H9 (cell line): ENCODE measurements at regions not wholly inside any gene's neighbourhood (a gene's known extent, or its start where the extent isn't known, plus 50 kb on each side); places are given as distances from the start of the nearest gene placed in this dataset.

Source experiments
- DNase-seq: peaks from one replicate; pipeline ENCODE4 v3.0.0-alpha.2; 2017
- H2AFZ ChIP-seq: one replicate; pipeline ENCODE4 v1.6.1; 2013; ENCODE audit warnings: mild to moderate bottlenecking, low read length, control low read depth, moderate library complexity
- H2AK5ac ChIP-seq: 2 replicates; pipeline ENCODE4 v1.6.1; 2013; ENCODE audit warnings: low read length, control low read depth, mixed read lengths; ENCODE audit not compliant: insufficient read length
- H2BK120ac ChIP-seq: one replicate; pipeline ENCODE4 v1.6.1; 2013; ENCODE audit warnings: low read depth, mild to moderate bottlenecking, low read length, control low read depth, inconsistent platforms; ENCODE audit not compliant: poor library complexity, severe bottlenecking
- H2BK12ac ChIP-seq: 2 replicates; pipeline ENCODE4 v1.6.1; 2013; ENCODE audit warnings: low read length, control low read depth, mixed read lengths, low read depth; ENCODE audit not compliant: insufficient read length
- H2BK15ac ChIP-seq: 2 replicates; pipeline ENCODE4 v1.6.1; 2013; ENCODE audit warnings: low read depth, low read length, control low read depth
- H2BK20ac ChIP-seq: one replicate; pipeline ENCODE4 v1.6.1; 2013; ENCODE audit warnings: low read depth, mild to moderate bottlenecking, low read length, control low read depth, inconsistent platforms; ENCODE audit not compliant: poor library complexity, severe bottlenecking
- H2BK5ac ChIP-seq: 2 replicates; pipeline ENCODE4 v1.6.1; 2013; ENCODE audit warnings: low read length, control low read depth, mixed read lengths; ENCODE audit not compliant: insufficient read length
- H3K14ac ChIP-seq: 2 replicates; pipeline ENCODE4 v1.6.1; 2013; ENCODE audit warnings: low read length, control low read depth; ENCODE audit not compliant: insufficient read depth
- H3K18ac ChIP-seq: 2 replicates; pipeline ENCODE4 v1.6.1; 2013; ENCODE audit warnings: low read depth, mild to moderate bottlenecking, mixed read lengths, low read length, control low read depth; ENCODE audit not compliant: insufficient read length
- H3K23ac ChIP-seq: 2 replicates; pipeline ENCODE4 v1.6.1; 2013; ENCODE audit warnings: low read length, control low read depth, mixed read lengths, low read depth; ENCODE audit not compliant: insufficient read length
- H3K23me2 ChIP-seq: 2 replicates; pipeline ENCODE4 v1.6.1; 2013; ENCODE audit warnings: low read depth, mild to moderate bottlenecking, mixed read lengths, low read length, control low read depth; ENCODE audit not compliant: insufficient read length, poor library complexity, severe bottlenecking
- H3K27ac ChIP-seq: 2 replicates; pipeline ENCODE4 v1.5.1; 2013; ENCODE audit warnings: low read length, control low read depth, mixed read lengths, low read depth; ENCODE audit not compliant: insufficient read length
- H3K27me3 ChIP-seq: 2 replicates; pipeline ENCODE4 v1.6.1; 2013; ENCODE audit warnings: low read length, control low read depth, inconsistent platforms; ENCODE audit not compliant: insufficient read depth
- H3K4ac ChIP-seq: 2 replicates; pipeline ENCODE4 v1.6.1; 2013; ENCODE audit warnings: low read depth, mild to moderate bottlenecking, control low read depth, inconsistent platforms, low read length, moderate library complexity
- H3K4me1 ChIP-seq: 2 replicates; pipeline ENCODE4 v1.6.1; 2013; ENCODE audit warnings: low read length, control low read depth, inconsistent platforms; ENCODE audit not compliant: insufficient read depth
- H3K4me2 ChIP-seq: 2 replicates; pipeline ENCODE4 v1.6.1; 2013; ENCODE audit warnings: low read length, control low read depth, mixed read lengths; ENCODE audit not compliant: insufficient read length, insufficient read depth
- H3K56ac ChIP-seq: 2 replicates; pipeline ENCODE4 v1.6.1; 2013; ENCODE audit warnings: low read depth, mild to moderate bottlenecking, mixed read lengths, low read length, control low read depth; ENCODE audit not compliant: insufficient read length
- H3K79me1 ChIP-seq: 2 replicates; pipeline ENCODE4 v1.6.1; 2013; ENCODE audit warnings: low read depth, mild to moderate bottlenecking, moderate library complexity, low read length, control low read depth, inconsistent platforms; ENCODE audit not compliant: insufficient read depth, poor library complexity, severe bottlenecking
- H3K79me2 ChIP-seq: 2 replicates; pipeline ENCODE4 v1.6.1; 2013; ENCODE audit warnings: low read length, control low read depth, inconsistent platforms; ENCODE audit not compliant: insufficient read depth
- H3K9ac ChIP-seq: 2 replicates; pipeline ENCODE4 v1.6.1; 2013; ENCODE audit warnings: low read length, control low read depth, mixed read lengths; ENCODE audit not compliant: insufficient read length; ENCODE audit errors: extremely low read depth
- H3K9me3 ChIP-seq: one replicate; pipeline ENCODE4 v1.6.1; 2013; ENCODE audit warnings: low read depth, low read length, inconsistent platforms; ENCODE audit not compliant: control insufficient read depth
- H3T11ph ChIP-seq: one replicate; pipeline ENCODE4 v1.6.1; 2013; ENCODE audit warnings: mild to moderate bottlenecking, low read length, control low read depth, inconsistent platforms
- H4K20me1 ChIP-seq: one replicate; pipeline ENCODE4 v1.6.1; 2013; ENCODE audit not compliant: control insufficient read depth, insufficient read length, insufficient read depth
- H4K5ac ChIP-seq: 2 replicates; pipeline ENCODE4 v1.6.1; 2013; ENCODE audit warnings: low read depth, mild to moderate bottlenecking, mixed read lengths, low read length, control low read depth; ENCODE audit not compliant: insufficient read length
- H4K8ac ChIP-seq: replicated peaks from 2 replicates; pipeline ENCODE4 v1.6.1; 2013; ENCODE audit warnings: low read length, control low read depth, mixed read lengths, low read depth; ENCODE audit not compliant: insufficient read length
- H4K91ac ChIP-seq: 2 replicates; pipeline ENCODE4 v1.6.1; 2013; ENCODE audit warnings: low read depth, mild to moderate bottlenecking, moderate library complexity, mixed read lengths, low read length, control low read depth; ENCODE audit not compliant: insufficient read length
- H3K27ac Mint-ChIP-seq, 3 experiments: 2 replicates in 2 of 3; 3 replicates in 1 of 3; pipeline ENCODE4 v1.8.0; 2020 to 2021; ENCODE audit warnings: mixed read lengths in 3 of 3, mild to moderate bottlenecking in 1 of 3, moderate library complexity in 1 of 3
- H3K27me3 Mint-ChIP-seq: 2 replicates; pipeline ENCODE4 v1.8.0; 2021; ENCODE audit warnings: low read depth, mild to moderate bottlenecking, moderate library complexity, mixed read lengths
- H3K36me3 Mint-ChIP-seq, 3 experiments: 2 replicates in 2 of 3; 3 replicates in 1 of 3; pipeline ENCODE4 v1.8.0; 2020 to 2021; ENCODE audit warnings: low read depth in 3 of 3, mixed read lengths in 3 of 3; ENCODE audit not compliant: insufficient read depth in 1 of 3
- H3K4me1 Mint-ChIP-seq, 2 experiments: 2 replicates each; pipeline ENCODE4 v1.8.0; 2020; ENCODE audit warnings: mixed read lengths in 2 of 2
- H3K4me3 Mint-ChIP-seq, 2 experiments: 2 replicates in 1 of 2; 3 replicates in 1 of 2; pipeline ENCODE4 v1.8.0; 2020 to 2021; ENCODE audit warnings: mild to moderate bottlenecking in 2 of 2, mixed read lengths in 2 of 2, moderate library complexity in 1 of 2
- H3K9me3 Mint-ChIP-seq, 2 experiments: 2 replicates in 1 of 2; 3 replicates in 1 of 2; pipeline ENCODE4 v1.8.0; 2020; ENCODE audit warnings: mild to moderate bottlenecking in 2 of 2, mixed read lengths in 2 of 2, moderate library complexity in 1 of 2
- CTCF ChIP-seq: fragments of 200-600 bp; sonication (generic); conservative IDR thresholded peaks from 3 replicates; pipeline ENCODE4 v1.8.0; 2021; ENCODE audit warnings: antibody characterized with exemption, mild to moderate bottlenecking
- WGBS: extraction: QIAGEN DNeasy Blood & Tissue Kit; methylation state at CpG from one replicate; pipeline ENCODE4 v1.1.7; 2013; ENCODE audit warnings: missing lambda C conversion rate, low lambda C conversion rate, mixed read lengths; ENCODE audit not compliant: insufficient read length; ENCODE audit errors: extremely low coverage; 5-methylcytosine and 5-hydroxymethylcytosine counted together

- Histone ChIP-seq H3K23me2 (no peaks in the 10 kb centered on the region), H3K4me1 (no peaks in the 10 kb centered on the region), H3K9me3 (no peaks in the 10 kb centered on the region), H2AFZ (no peak overlapping the region), H3K56ac (no peak overlapping the region), H2BK20ac (no peak overlapping the region), H2BK120ac (no peak overlapping the region), H3K27me3 (no peaks in the 10 kb centered on the region), H3K9ac (no peak overlapping the region), H2BK5ac (no peak overlapping the region), H4K20me1 (no peaks in the 10 kb centered on the region), H3K14ac (no peak overlapping the region), H3K18ac (no peak overlapping the region), H2BK12ac (no peak overlapping the region), H2BK15ac (no peak overlapping the region), H3K79me2 (no peaks in the 10 kb centered on the region), H3K4me2 (no peak overlapping the region), H3T11ph (no peak overlapping the region), H4K5ac (no peak overlapping the region), H2AK5ac (no peak overlapping the region), H3K27ac (no peak overlapping the region), H3K79me1 (no peaks in the 10 kb centered on the region), H3K23ac (no peak overlapping the region), H3K4ac (no peak overlapping the region), H4K91ac (no peak overlapping the region), H4K8ac (no peak overlapping the region)
- TF ChIP-seq CTCF = no peak
- Mint-ChIP-seq H3K27me3 (peaks cover 20% of the 10 kb centered on the region), H3K36me3 (no peaks in the 10 kb centered on the region), H3K4me3 (no peak overlapping the region), H3K9me3 (no peaks in the 10 kb centered on the region; a peak in 2 of 5 replicates), H3K27ac (no peak overlapping the region), H3K4me1 (peaks cover 8 to 13% of the 10 kb centered on the region in 2 experiments)
- WGBS = no CpG with 5 or more reads among the region's 13 CpGs
- no peak for DNase-seq
Observed at GRCh38 chr10:104580321-104580720, 60.8 kb upstream of the SORCS3 start.
